GM18499 (cell line): ENCODE measurements at regions not wholly inside any gene's neighbourhood (a gene's known extent, or its start where the extent isn't known, plus 50 kb on each side); places are given as distances from the start of the nearest gene placed in this dataset.
"Not testable (repeated sequence)": the region's sequence is repeated elsewhere in the genome, so short reads cannot be mapped to it uniquely, and the experiment has no call there.

Source experiments
- ATAC-seq: cut with Tn5 transposase; IDR thresholded peaks from one replicate; pipeline ENCODE4 v1.9.1; 2021; ENCODE audit warnings: moderate number of reproducible peaks; ENCODE audit not compliant: insufficient read depth, unreplicated experiment

- ATAC-seq = no peak
Observed at GRCh38 chr15:37395100-37395468, 294.7 kb upstream of the MEIS2 start.

- no peak for ATAC-seq
Observed at GRCh38 chr15:37397266-37398022, 297.1 kb upstream of the MEIS2 start.

GRCh38 chr15:37416103-37416502, 315.8 kb upstream of the MEIS2 start:
- ATAC-seq = no peak

- ATAC-seq = no peak
Observed at GRCh38 chr15:37425541-37425940, 325.2 kb upstream of the MEIS2 start.

- ATAC-seq = not testable (repeated sequence)
Observed at GRCh38 chr15:37427393-37427792, 327.0 kb upstream of the MEIS2 start.

- ATAC-seq = no peak
Observed at GRCh38 chr15:37446921-37447320, 346.6 kb upstream of the MEIS2 start.

- ATAC-seq = no peak
Observed at GRCh38 chr15:37452498-37452897, 352.1 kb upstream of the MEIS2 start.

- ATAC-seq = no peak
Observed at GRCh38 chr15:37480482-37480881, 380.1 kb upstream of the MEIS2 start.

GRCh38 chr15:37481126-37481525, 380.8 kb upstream of the MEIS2 start:
- ATAC-seq = no peak

GRCh38 chr15:37483779-37484178, 383.4 kb upstream of the MEIS2 start:
- ATAC-seq = no peak

GRCh38 chr15:37485056-37485455, 384.7 kb upstream of the MEIS2 start:
- ATAC-seq = no peak

GRCh38 chr15:37490707-37491106, 390.4 kb upstream of the MEIS2 start:
- ATAC-seq = no peak

GRCh38 chr15:37516621-37517020, 416.3 kb upstream of the MEIS2 start:
- ATAC-seq = no peak

GRCh38 chr15:37517191-37517895, 417.0 kb upstream of the MEIS2 start:
- ATAC-seq = no peak

GRCh38 chr15:37518436-37518835, 416.0 kb upstream of the TMCO5A start:
- no peak for ATAC-seq

GRCh38 chr15:37520026-37520425, 414.4 kb upstream of the TMCO5A start:
- ATAC-seq = no peak

- ATAC-seq = no peak
Observed at GRCh38 chr15:37520882-37521281, 413.6 kb upstream of the TMCO5A start.

- no peak for ATAC-seq
Observed at GRCh38 chr15:37524601-37525000, 409.8 kb upstream of the TMCO5A start.

GRCh38 chr15:37528432-37528831, 406.0 kb upstream of the TMCO5A start:
- ATAC-seq = no peak

GRCh38 chr15:37536967-37537605, 397.4 kb upstream of the TMCO5A start:
- no peak for ATAC-seq

- ATAC-seq = no peak
Observed at GRCh38 chr15:37537802-37538201, 396.6 kb upstream of the TMCO5A start.
